Neural progenitor cell (in vitro differentiated cells): ENCODE measurements at regions not wholly inside any gene's neighbourhood (a gene's known extent, or its start where the extent isn't known, plus 50 kb on each side); places are given as distances from the start of the nearest gene placed in this dataset.

ENCODE experiments used
- CTCF ChIP-seq: fragments of 200-600 bp; sonication (generic); IDR thresholded peaks from 2 replicates; pipeline ENCODE4 v1.5.1; 2017; ENCODE audit warnings: antibody characterized with exemption, mild to moderate bottlenecking
- EZH2 ChIP-seq: fragments of 200-600 bp; sonication (generic); IDR thresholded peaks from 2 replicates; pipeline ENCODE4 v1.6.1; 2017; ENCODE audit warnings: antibody characterized with exemption, mild to moderate bottlenecking, moderate library complexity
- EZH2phosphoT487 ChIP-seq: fragments of 200-600 bp; sonication (generic); IDR thresholded peaks from 2 replicates; pipeline ENCODE4 v1.6.1; 2017; ENCODE audit warnings: antibody characterized with exemption

DNA sequence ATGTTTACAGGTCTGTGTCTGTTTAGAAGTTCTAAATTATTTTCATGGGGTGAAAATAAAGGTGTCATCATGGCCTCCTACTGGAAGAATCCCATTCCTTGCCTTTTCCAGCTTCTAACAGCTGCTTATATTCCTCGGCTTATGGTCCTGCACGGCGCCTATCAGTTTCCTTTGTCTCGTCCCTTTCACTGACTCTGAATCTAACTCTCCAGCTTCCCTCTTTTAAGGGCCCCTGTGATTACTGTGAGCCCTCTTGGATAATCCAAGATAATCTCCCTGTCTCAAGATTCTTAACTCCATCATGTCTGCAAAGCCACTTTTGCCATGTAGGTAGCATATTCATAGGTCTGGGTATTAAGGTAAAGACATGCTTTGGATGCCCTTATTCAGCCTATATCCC, 441.0 kb upstream of the ERCC4 start:
- TF ChIP-seq CTCF (no peak), EZH2 (no peak), EZH2phosphoT487 (no peak)
